ENCODE measurements at regions not wholly inside any gene's neighbourhood (a gene's known extent, or its start where the extent isn't known, plus 50 kb on each side); places are given as distances from the start of the nearest gene placed in this dataset.

DNA sequence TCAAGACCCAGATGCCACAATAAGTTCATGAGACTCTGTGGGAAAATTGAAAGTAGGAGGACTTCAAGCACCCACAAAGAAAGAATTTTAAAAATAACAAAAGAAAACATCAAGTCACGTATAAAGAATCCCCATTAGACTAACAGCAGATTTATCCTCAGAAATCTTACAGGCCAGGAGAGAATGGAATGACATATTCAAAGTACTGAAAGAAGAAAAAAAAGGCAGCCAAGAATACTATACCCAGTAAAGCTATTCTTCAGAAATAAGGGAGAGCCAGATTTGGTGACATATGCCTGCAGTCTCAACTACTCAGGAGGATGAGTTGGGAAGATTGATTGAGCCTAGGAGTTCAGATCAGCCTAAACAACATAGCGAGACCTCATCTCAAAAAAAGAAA is 84.3 kb upstream of the CD53 start:
- H3K4me3 ChIP-seq (IDR thresholded peaks at IDR 0.05; ENCODE audit: insufficient read depth, low read depth, low read length) = no peak overlapping the region
- H3K4me2 ChIP-seq = no peak overlapping the region
- H3K4me1 ChIP-seq (ENCODE audit: low read depth, poor library complexity, severe bottlenecking) = peaks cover 48% of the 10 kb centered on the region
- peak overlapping the region; percentile 66; the same call in 1 of the 2 replicates for H3K27ac ChIP-seq
- no peak overlapping the region for H2AFZ ChIP-seq (ENCODE audit: low read depth)
- no peaks in the 10 kb centered on the region for H3K79me2 ChIP-seq (ENCODE audit: insufficient read depth, low read depth)
- H3K9ac ChIP-seq = no peak overlapping the region
- TF ChIP-seq, protein P1, sequence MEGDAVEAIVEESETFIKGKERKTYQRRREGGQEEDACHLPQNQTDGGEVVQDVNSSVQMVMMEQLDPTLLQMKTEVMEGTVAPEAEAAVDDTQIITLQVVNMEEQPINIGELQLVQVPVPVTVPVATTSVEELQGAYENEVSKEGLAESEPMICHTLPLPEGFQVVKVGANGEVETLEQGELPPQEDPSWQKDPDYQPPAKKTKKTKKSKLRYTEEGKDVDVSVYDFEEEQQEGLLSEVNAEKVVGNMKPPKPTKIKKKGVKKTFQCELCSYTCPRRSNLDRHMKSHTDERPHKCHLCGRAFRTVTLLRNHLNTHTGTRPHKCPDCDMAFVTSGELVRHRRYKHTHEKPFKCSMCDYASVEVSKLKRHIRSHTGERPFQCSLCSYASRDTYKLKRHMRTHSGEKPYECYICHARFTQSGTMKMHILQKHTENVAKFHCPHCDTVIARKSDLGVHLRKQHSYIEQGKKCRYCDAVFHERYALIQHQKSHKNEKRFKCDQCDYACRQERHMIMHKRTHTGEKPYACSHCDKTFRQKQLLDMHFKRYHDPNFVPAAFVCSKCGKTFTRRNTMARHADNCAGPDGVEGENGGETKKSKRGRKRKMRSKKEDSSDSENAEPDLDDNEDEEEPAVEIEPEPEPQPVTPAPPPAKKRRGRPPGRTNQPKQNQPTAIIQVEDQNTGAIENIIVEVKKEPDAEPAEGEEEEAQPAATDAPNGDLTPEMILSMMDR (conservative IDR thresholded peaks at IDR 0.05; ENCODE audit: low read depth, low read length) = no peak
- no peaks in the 10 kb centered on the region for H3K27me3 ChIP-seq (ENCODE audit: insufficient read depth, low read depth)
- no peaks in the 10 kb centered on the region for H4K20me1 ChIP-seq (ENCODE audit: insufficient read depth)
- H3K36me3 ChIP-seq (ENCODE audit: insufficient read depth) = no peaks in the 10 kb centered on the region

DNA sequence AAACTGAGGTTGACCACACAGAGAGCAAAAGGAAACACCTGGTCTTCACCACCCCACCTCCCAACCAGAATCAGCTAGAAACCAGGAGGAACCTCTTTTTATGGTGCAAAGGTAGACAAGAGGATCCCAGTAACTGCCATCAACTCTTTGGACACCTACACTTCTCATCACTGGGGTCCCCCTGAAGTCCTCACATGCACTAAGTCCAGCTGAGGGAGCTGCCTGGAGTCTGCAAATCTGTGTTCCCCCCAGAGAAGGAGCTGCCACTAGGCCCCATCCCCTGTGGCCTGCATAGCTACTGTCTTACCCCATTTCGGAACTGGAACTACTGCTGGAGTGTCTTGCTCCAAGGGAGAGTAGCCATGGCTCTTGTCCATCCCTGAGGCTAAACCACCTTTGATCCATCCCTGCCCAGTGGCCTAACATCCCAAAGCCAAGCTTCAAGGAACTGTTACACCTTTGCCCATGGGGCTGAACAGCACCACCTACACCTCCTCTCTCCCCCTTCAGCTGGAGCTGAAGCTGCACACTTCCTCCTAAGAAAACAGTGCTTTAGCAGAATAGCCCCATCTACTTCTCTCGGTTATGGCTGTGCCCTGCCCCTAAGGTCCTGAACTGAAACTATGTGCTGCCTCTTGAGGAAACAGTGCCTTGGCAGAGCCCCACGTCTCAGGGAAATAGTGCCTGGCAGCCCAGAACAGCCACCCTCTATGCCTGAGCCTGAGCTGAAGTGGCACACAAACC is 85.4 kb upstream of the CD53 start:
- TF ChIP-seq, protein P1 (conservative IDR thresholded peaks at IDR 0.05; ENCODE audit: low read depth, low read length) = no peak
- Histone ChIP-seq H3K36me3 (ENCODE audit: insufficient read depth) (no peaks in the 10 kb centered on the region), H2AFZ (ENCODE audit: low read depth) (peak overlapping the region; percentile 12), H3K27ac (peak overlapping the region; percentile 66), H3K27me3 (ENCODE audit: insufficient read depth, low read depth) (no peaks in the 10 kb centered on the region), H3K4me1 (ENCODE audit: low read depth, poor library complexity, severe bottlenecking) (peaks cover 37% of the 10 kb centered on the region), H3K9ac (no peak overlapping the region; the same call in 1 of the 2 replicates), H3K4me2 (peak overlapping the region; percentile 60), H4K20me1 (ENCODE audit: insufficient read depth) (no peaks in the 10 kb centered on the region), H3K79me2 (ENCODE audit: insufficient read depth, low read depth) (no peaks in the 10 kb centered on the region), H3K4me3 (IDR thresholded peaks at IDR 0.05; ENCODE audit: insufficient read depth, low read depth, low read length) (no peak overlapping the region)

DNA sequence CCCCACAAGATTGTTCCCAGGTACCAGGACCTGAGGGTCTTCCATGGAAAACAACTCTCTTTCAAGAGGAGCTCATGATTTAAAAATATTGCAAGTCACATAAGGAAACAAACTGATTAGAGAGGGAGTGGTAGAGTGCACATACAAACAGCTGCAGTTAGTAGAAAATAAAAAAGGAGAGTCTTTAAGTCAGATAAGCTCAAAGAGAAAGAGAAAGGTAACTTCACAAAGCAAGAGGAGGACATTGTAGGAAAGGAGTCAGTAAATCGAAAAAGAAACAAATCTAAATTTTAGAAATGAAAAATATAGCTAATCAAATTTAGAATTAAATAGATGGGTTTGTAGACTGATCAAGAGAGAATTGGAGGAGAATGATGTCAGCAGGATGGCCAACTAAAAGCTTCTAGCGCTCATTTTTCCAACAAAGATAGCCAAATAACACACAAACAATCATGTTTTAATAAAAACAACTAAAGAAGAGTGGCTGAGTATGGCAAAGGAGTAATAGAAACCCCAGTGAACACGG is 86.1 kb upstream of the CD53 start:
- Histone ChIP-seq H3K79me2 (ENCODE audit: insufficient read depth, low read depth) (no peaks in the 10 kb centered on the region), H3K4me3 (IDR thresholded peaks at IDR 0.05; ENCODE audit: insufficient read depth, low read depth, low read length) (no peak overlapping the region), H3K27ac (peak overlapping the region; percentile 66), H3K9ac (peak overlapping the region; percentile 7; the same call in 1 of the 2 replicates), H3K4me2 (peak overlapping the region; percentile 60), H3K36me3 (ENCODE audit: insufficient read depth) (no peaks in the 10 kb centered on the region), H2AFZ (ENCODE audit: low read depth) (peak overlapping the region; percentile 33; the same call in 1 of the 2 replicates), H4K20me1 (ENCODE audit: insufficient read depth) (no peaks in the 10 kb centered on the region), H3K4me1 (ENCODE audit: low read depth, poor library complexity, severe bottlenecking) (peaks cover 35% of the 10 kb centered on the region), H3K27me3 (ENCODE audit: insufficient read depth, low read depth) (no peaks in the 10 kb centered on the region)
- TF ChIP-seq, protein P1 (conservative IDR thresholded peaks at IDR 0.05; ENCODE audit: low read depth, low read length) = no peak

DNA sequence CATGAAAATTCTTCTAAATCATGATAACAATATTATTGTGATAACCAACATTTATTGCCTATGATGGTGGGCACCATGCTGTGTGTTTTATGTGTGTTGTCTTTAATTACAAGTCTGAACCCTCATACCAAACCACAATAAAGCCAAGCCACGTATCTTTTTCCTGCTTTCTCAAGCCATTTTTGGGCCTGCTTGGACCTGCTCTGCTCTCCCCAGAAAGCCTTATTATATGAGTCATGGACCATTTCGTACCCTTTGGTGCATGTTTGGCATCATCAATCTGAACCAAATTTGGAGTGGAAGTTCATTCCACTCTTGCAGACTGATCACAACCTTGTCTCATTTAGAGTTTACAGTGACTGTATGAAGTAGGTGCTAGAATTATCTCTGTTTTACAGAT is 87.3 kb upstream of the CD53 start:
- no peaks in the 10 kb centered on the region for H3K36me3 ChIP-seq (ENCODE audit: insufficient read depth)
- peaks cover 35% of the 10 kb centered on the region for H3K4me1 ChIP-seq (ENCODE audit: low read depth, poor library complexity, severe bottlenecking)
- TF ChIP-seq, protein P1 (conservative IDR thresholded peaks at IDR 0.05; ENCODE audit: low read depth, low read length) = no peak
- peak overlapping the region; percentile 66; the same call in 1 of the 2 replicates for H3K27ac ChIP-seq
- no peak overlapping the region for H3K4me3 ChIP-seq (IDR thresholded peaks at IDR 0.05; ENCODE audit: insufficient read depth, low read depth, low read length)
- peak overlapping the region; percentile 60; the same call in 1 of the 2 replicates for H3K4me2 ChIP-seq
- no peaks in the 10 kb centered on the region for H3K79me2 ChIP-seq (ENCODE audit: insufficient read depth, low read depth)
- H3K27me3 ChIP-seq (ENCODE audit: insufficient read depth, low read depth) = no peaks in the 10 kb centered on the region
- no peak overlapping the region for H2AFZ ChIP-seq (ENCODE audit: low read depth)
- H3K9ac ChIP-seq = no peak overlapping the region
- H4K20me1 ChIP-seq (ENCODE audit: insufficient read depth) = no peaks in the 10 kb centered on the region
